ENCODE measurements at regions not wholly inside any gene's neighbourhood (a gene's known extent, or its start where the extent isn't known, plus 50 kb on each side); places are given as distances from the start of the nearest gene placed in this dataset.
"Not testable (repeated sequence)": the region's sequence is repeated elsewhere in the genome, so short reads cannot be mapped to it uniquely, and the experiment has no call there.

- peak; percentile 27 for DNase-seq (ENCODE audit: low spot score)
These were observed 283.7 kb downstream of the BTBD3 start for GRCh38 chr20:12201289-12201991.

GRCh38 chr20:12203399-12203798, 285.7 kb downstream of the BTBD3 start:
- no peak for DNase-seq (ENCODE audit: low spot score)

- DNase-seq (ENCODE audit: low spot score) = no peak
These were observed 286.3 kb downstream of the BTBD3 start for GRCh38 chr20:12203981-12204380.

GRCh38 chr20:12207875-12208274, 290.2 kb downstream of the BTBD3 start:
- peak; percentile 30 for DNase-seq (ENCODE audit: low spot score)

GRCh38 chr20:12210591-12210990, 292.9 kb downstream of the BTBD3 start:
- DNase-seq (ENCODE audit: low spot score) = no peak

- DNase-seq (ENCODE audit: low spot score) = no peak
These were observed 293.7 kb downstream of the BTBD3 start for GRCh38 chr20:12211361-12211760.

- DNase-seq (ENCODE audit: low spot score) = no peak
These were observed 299.7 kb downstream of the BTBD3 start for GRCh38 chr20:12217382-12217781.

GRCh38 chr20:12219798-12220197, 302.1 kb downstream of the BTBD3 start:
- no peak for DNase-seq (ENCODE audit: low spot score)

- no peak for DNase-seq (ENCODE audit: low spot score)
These were observed 305.4 kb downstream of the BTBD3 start for GRCh38 chr20:12223057-12223456.

GRCh38 chr20:12225898-12226297, 308.2 kb downstream of the BTBD3 start:
- no peak for DNase-seq (ENCODE audit: low spot score)

- no peak for DNase-seq (ENCODE audit: low spot score)
These were observed 312.2 kb downstream of the BTBD3 start for GRCh38 chr20:12229891-12230290.

GRCh38 chr20:12237772-12238171, 320.1 kb downstream of the BTBD3 start:
- DNase-seq (ENCODE audit: low spot score) = no peak

- DNase-seq (ENCODE audit: low spot score) = no peak
These were observed 323.4 kb downstream of the BTBD3 start for GRCh38 chr20:12241065-12241464.

- DNase-seq (ENCODE audit: low spot score) = no peak
These were observed 325.6 kb downstream of the BTBD3 start for GRCh38 chr20:12243327-12243726.

- DNase-seq (ENCODE audit: low spot score) = no peak
These were observed 330.8 kb downstream of the BTBD3 start for GRCh38 chr20:12248481-12248880.

- DNase-seq (ENCODE audit: low spot score) = not testable (repeated sequence)
These were observed 333.0 kb downstream of the BTBD3 start for GRCh38 chr20:12250661-12251060.

GRCh38 chr20:12252793-12253192, 335.1 kb downstream of the BTBD3 start:
- no peak for DNase-seq (ENCODE audit: low spot score)

GRCh38 chr20:12255461-12255970, 337.8 kb downstream of the BTBD3 start:
- DNase-seq (ENCODE audit: low spot score) = no peak

- DNase-seq (ENCODE audit: low spot score) = no peak
These were observed 339.1 kb downstream of the BTBD3 start for GRCh38 chr20:12256806-12257205.

GRCh38 chr20:12262747-12263146, 345.1 kb downstream of the BTBD3 start:
- DNase-seq (ENCODE audit: low spot score) = no peak

GRCh38 chr20:12264711-12265110, 347.0 kb downstream of the BTBD3 start:
- no peak for DNase-seq (ENCODE audit: low spot score)

- DNase-seq (ENCODE audit: low spot score) = no peak
These were observed 348.0 kb downstream of the BTBD3 start for GRCh38 chr20:12265662-12266061.

GRCh38 chr20:12269579-12269978, 351.9 kb downstream of the BTBD3 start:
- DNase-seq (ENCODE audit: low spot score) = no peak

- DNase-seq (ENCODE audit: low spot score) = no peak
These were observed 353.2 kb downstream of the BTBD3 start for GRCh38 chr20:12270863-12271262.

All from H4 (cell line).